Epithelial cell of proximal tubule (primary cell): ENCODE measurements at regions not wholly inside any gene's neighbourhood (a gene's known extent, or its start where the extent isn't known, plus 50 kb on each side); places are given as distances from the start of the nearest gene placed in this dataset.
"Not testable (repeated sequence)": the region's sequence is repeated elsewhere in the genome, so short reads cannot be mapped to it uniquely, and the experiment has no call there.

Experiments used
- DNase-seq: peaks from one replicate; pipeline ENCODE4 v3.0.0-alpha.2; 2011; ENCODE audit warnings: low read depth
- H3K4me3 ChIP-seq: 2 replicates; pipeline ENCODE4 v1.5.1; 2011; ENCODE audit warnings: low read depth, mild to moderate bottlenecking, low read length
- TF ChIP-seq, protein P1 (sequence below): conservative IDR thresholded peaks from 2 replicates; pipeline ENCODE4 v1.5.1; 2012; ENCODE audit warnings: low read depth, mild to moderate bottlenecking, low read length

DNA sequence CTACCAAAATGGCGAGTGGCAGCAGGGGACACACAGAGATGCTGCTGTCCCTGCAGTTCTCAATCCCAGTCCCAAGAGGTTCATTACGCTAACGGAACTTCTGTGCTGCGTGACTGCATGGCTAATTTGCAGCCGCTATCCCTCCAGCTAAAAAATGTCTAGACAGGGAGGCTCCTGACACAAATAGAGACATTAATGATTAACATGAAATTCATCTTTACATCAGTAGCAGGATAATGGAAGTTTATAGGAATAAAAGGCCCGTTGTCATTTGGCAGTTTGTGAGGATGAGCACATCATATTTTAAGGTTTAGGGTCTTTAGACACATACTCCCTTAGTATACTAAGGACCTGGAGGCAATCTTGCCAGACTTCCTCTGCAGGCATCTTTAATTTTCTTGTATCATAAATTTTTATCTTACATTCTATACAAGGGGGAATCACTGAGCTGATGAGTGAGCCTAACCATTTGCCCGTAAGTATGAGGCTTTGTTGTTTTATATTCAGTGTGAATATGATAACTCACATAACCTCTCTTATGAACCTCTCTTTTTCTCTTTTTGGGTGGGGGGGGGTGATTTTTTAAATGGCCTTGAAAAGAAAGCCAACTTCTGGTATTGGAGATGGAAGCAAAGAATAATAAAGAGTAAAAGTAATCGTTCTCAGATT, 99.8 kb upstream of the OR9G4 start:
- DNase-seq = no peak
- TF ChIP-seq, protein P1, sequence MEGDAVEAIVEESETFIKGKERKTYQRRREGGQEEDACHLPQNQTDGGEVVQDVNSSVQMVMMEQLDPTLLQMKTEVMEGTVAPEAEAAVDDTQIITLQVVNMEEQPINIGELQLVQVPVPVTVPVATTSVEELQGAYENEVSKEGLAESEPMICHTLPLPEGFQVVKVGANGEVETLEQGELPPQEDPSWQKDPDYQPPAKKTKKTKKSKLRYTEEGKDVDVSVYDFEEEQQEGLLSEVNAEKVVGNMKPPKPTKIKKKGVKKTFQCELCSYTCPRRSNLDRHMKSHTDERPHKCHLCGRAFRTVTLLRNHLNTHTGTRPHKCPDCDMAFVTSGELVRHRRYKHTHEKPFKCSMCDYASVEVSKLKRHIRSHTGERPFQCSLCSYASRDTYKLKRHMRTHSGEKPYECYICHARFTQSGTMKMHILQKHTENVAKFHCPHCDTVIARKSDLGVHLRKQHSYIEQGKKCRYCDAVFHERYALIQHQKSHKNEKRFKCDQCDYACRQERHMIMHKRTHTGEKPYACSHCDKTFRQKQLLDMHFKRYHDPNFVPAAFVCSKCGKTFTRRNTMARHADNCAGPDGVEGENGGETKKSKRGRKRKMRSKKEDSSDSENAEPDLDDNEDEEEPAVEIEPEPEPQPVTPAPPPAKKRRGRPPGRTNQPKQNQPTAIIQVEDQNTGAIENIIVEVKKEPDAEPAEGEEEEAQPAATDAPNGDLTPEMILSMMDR = no peak
- no peak overlapping the region for H3K4me3 ChIP-seq

DNA sequence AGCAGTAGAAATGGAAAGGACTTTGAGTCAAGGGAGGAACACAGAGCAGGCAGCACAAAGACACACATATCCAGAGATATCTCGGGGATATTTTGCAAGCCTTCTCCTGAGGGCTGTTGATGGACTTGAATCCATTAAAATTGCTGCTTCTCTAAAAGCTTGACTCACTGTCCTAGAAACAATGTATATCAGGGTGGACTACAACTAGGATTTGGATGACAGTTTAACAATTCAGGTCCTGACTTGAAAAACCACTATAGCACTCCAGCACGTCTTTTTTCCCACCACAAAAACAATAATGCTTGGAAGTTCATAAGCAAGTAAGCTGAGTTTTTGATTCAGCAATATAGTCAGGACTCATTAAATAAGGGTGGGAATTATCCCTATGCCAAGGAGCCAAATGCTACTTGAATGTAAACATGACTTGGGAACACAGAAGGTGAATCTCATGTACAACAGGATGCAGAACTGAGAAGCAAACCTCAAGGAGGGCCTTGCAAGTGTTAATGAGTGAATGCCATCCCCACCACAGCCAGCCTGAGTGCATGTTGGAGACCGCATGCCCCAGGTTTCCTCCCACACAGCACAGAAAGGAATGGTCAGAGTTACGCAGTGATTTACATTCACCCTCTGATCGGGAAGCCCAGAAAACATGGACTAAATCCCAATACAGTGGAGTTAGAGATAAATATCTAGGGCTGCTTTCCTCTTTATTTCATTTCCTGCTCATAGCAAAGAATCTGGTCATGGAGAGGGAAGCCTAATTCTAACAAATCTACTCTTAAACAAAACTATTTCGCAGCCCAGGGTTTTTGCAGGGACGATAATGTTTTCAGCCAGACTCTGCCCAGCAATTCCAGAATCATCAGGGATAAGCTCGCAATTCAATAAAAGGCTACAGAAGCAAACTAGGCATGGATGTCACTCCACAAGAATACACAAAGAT, 98.4 kb upstream of the OR9G4 start:
- no peak for DNase-seq
- H3K4me3 ChIP-seq = no peak overlapping the region
- TF ChIP-seq, protein P1 = no peak

DNA sequence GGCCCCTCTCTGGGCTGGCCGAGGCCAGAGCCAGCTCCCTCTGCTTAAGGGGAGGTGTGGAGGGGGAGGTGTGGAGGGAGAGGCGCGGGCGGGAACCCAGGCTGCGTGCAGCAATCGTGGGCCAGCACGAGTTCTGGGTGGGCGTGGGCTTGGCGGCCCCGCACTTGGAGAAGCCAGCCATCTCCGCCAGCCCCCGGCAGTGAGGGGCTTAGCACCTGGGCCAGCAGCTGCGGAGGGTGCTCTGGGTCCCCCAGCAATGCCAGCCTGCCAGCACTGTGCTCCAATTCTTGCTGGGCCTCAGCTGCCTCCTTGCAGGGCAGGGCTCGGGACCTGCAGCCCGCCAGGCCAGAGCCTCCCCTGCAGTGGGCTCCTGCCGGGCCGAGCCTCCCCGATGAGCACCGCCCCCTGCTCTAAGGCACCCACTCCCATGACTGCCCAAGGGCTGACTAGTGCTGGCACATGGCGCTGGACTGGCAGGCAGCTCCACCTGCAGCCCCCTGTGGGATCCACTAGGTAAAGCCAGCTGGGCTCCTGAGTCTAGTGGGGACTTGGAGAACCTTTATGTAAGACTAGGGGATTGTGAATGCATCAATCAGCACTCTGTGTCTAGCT, 96.7 kb upstream of the OR9G4 start:
- no peak overlapping the region for H3K4me3 ChIP-seq
- TF ChIP-seq, protein P1 = no peak
- no peak for DNase-seq

DNA sequence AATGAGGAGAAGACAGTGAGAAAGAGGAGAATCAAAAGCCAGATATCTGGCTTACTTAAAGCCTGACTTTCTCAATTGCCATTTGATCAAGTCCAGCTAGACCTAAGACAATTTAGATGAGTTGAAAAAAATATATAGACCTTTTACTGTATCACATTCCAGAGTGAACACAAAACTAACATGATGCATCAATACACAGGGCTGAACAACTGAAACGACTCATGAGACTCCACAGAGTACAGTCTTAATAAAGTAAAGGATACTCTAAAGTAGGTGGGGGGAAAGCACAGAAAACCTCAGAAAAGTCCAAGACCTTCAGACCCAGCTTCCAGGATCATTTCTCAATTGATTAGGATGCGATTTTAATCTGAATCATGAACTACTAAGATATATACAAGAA, 95.3 kb upstream of the OR9G4 start:
- DNase-seq = no peak
- TF ChIP-seq, protein P1 = no peak
- H3K4me3 ChIP-seq = no peak overlapping the region

DNA sequence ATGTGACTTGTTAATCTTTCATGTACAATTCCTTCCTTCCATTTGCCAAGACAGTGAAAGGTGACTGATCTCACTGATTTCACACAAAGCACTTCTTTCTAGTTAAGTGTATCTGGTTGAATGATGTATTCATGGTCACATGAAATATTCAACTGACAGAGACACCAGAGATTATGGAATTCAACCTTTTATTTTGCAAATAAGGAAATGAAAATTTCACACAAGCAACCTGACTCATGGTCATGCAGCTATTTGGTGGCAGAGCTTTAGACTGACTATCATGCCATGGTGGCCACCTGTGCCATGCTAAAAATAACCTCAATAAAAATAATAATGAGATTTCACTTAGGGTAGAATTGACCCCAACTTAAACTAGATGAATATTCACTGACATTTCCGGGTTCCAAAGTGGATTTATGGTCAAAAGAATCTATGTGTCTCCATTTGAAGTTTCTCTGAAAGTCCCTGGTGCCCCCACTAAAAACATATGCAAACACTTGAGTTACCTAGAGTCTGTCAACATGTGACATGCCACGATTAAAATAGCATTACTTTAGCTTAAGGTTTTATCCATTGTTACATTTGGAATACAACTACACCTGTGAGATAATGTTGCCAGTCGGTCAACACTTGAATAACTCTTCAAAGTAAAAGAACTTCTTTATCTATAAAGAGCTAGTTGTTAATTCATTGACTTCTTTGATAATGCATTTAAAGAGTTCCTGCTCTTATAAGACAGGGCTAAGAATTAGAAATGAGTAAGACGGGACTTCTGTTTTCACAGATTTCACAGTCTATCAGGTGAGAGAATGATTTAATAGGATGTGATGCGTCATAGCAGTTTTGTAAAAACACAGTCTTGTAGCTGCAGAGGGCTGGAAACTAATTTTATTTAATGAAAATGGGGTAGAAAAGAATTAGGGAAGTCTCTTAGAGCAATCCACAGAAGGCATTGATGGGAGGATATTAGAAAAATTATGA, 94.6 kb upstream of the OR9G4 start:
- TF ChIP-seq, protein P1 = no peak
- no peak overlapping the region for H3K4me3 ChIP-seq
- no peak for DNase-seq

DNA sequence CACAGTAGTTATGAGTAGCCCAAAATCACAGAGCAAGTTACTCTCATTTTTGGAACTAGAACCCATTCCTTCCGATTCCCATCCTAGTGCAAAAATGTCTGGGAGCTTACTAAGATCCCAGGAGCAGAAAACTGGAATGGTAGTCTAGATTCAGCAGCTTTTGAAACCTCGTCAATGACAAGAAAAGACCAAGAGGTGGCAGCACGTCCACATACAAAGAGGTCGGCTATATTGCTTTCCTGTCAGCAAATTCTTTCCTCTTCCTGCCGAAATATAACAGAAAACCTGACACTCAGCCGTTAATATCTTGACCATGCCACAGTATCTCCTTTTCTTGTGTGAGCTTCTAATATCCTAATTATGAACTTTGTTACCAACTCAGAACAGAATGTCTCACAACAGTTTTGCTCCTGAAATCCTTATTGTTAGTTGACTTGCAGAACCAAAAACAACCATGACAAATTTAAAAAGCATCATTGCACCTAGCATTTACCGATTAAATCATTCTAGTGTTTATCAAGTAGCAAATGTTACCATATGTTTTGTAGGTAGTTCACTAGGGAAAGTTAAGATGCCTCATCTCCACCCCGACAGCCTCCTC, 92.8 kb upstream of the OR9G4 start:
- DNase-seq = peak; percentile 7
- TF ChIP-seq, protein P1 = peak; percentile 82
- no peak overlapping the region for H3K4me3 ChIP-seq

DNA sequence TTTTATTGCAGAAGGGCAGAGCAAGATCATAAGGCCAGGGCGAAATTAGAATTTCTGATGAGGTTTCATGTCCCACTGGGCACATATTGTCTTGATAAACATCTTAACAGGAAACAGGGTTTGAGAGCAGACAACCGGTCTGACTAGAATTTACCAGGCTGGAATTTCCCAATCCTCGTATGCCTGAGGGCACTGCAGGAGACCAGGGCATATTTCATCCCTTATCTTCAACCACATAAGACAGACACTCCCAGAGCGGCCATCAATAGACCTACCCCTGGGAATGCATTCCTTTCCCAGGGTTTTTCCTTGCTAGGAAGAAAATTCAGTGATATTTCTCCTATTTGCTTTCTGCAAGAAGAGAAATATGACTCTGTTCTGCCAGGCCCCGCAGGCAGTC, 78.9 kb upstream of the OR9G4 start:
- DNase-seq = not testable (repeated sequence)

More for the DNA sequence above, 78.9 kb upstream of the OR9G4 start:
- not testable (repeated sequence) for H3K4me3 ChIP-seq
